ENCODE measurements at regions not wholly inside any gene's neighbourhood (a gene's known extent, or its start where the extent isn't known, plus 50 kb on each side); places are given as distances from the start of the nearest gene placed in this dataset.

DNA sequence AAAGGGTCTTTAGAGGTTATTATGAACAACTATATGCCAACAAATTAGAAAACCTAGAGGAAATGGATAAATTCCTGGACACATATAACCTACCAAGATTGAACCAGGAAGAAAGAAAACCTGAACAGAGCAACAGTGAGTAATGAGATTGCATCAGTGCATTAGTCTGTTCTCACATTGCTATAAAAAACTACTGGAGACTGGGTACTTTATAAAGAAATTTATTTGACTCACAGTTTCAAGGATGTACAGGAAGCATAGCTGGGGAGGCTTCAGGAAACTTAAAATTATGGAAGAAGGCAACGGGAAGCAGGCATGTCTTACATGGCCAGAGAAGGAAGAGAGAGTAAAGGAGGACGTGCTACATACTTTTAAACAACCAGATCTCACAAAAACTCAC is 70.8 kb upstream of the GNAZ start:
- DNase-seq (ENCODE audit: low read depth): no peak

DNA sequence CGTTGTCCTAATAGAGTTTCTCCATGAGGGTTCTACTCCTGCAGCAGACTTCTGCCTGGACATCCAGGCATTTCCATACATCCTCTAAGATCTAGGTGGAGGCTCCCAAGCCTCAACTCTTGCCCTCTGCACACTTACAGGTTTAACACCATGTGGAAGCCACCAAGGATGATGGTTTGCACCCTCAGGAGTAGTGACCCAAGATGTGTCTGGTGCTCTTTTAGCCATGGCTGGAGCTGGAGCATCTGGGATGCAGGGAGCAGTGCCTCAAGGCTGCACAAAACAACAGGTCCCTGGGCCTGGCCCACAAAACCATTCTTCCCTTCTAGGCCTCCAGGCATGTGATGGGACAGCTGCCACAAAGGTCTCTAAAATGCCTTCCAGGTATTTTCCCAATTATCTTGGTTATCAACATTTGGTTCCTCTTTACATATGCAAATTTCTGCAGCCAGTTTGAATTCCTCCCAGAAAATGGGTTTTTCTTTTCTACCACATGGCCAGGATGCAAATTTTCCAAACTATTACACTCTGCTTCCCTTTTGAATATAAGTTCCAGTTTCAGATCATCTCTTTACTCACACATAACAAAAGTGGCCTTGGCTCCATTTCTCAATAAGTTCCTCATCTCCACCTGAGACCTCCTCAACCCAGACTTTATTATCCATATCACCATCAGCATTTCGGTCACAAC is 69.5 kb upstream of the GNAZ start:
- no peak for DNase-seq (ENCODE audit: low read depth)

- DNase-seq (ENCODE audit: low read depth): no peak
Observed at GRCh38 chr22:23001463-23001862, 68.9 kb upstream of the GNAZ start.

DNA sequence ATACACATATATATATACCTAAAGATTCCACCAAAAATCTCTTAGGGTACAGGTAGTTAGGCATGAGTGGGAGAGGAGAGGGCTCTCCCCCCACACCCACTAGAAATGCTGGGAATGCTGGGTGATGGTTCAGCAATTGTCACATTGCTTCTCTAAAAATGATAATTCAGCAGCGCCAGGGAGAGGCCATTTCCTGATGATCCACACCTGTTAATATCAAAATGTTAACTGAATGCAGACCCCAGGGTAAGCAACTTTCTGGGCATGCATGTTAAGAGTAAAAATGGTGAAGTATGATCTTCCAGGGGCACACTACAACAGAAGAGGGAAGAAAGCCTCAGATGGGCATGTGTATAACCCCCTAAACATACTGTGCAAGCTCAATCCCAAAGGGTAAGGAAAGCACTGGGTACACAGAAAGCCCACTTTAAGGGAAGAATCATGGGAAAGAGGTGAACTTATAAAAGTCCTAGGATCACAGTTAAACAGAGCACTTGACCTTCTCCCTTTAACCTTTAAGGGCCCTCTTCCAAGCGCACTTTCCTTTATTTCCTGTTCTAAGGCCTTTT is 67.6 kb upstream of the GNAZ start:
- DNase-seq (ENCODE audit: low read depth): no peak

DNA sequence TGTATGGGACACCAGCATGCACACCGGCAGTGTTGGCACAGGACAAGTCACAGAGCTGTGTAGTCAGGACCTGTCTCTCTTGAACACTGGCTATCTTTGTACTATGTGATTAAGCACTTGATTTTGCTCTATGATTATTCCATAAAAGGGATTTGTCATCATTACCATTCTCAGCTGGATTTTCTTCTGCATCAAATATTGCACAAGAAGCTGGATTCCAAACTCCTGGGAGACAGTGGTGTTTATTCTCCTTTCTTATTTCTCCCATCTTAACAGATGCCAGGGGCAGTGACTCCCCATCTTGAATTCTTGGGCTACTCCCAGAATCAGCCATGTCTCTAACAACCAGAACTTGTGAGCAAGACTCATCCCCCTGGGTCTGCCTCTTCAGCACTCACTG is 62.5 kb upstream of the GNAZ start:
- DNase-seq (ENCODE audit: low read depth): no peak

DNA sequence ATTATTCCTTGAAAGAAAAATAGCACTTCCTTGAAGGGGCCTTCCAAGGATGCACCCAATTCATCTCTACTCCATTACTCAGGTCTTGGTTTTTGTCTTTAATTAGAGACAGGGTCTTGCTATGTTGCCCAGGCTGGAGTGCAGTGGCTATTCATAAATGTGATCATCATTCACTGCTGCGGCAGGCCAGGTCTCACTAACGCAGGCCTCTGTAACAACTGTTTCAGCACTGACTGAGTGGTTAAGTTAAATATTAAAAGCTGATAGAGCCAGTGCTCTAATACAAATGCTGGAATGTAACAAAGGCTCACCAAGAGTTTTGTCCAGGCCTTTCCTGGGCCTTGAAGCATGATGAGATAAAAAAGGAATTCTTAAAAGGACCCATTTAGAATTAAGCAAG is 61.4 kb upstream of the GNAZ start:
- no peak for DNase-seq (ENCODE audit: low read depth)
